Right lobe of liver (tissue), 6 donors: ENCODE measurements at regions not wholly inside any gene's neighbourhood (a gene's known extent, or its start where the extent isn't known, plus 50 kb on each side); places are given as distances from the start of the nearest gene placed in this dataset.
A peak's percentile ranks its signal among the peaks of the same experiment; 100 is the strongest.

Experiments
- ATAC-seq, 4 donors: fragments of 200-7000 bp; cut with Tn5 transposase; one replicate each; pipeline ENCODE4 v1.9.1; 2020; ENCODE audit warnings: mild to moderate bottlenecking in 4 of 4, moderate library complexity in 4 of 4
- DNase-seq, 3 donors: peaks; one replicate each; pipeline ENCODE4 v3.0.0-alpha.2; 2020
- H3K27ac ChIP-seq, 3 donors: fragments of 200-600 bp; one replicate each; pipeline ENCODE4 v1.8.0; 2022
- H3K27me3 ChIP-seq, 2 donors: fragments of 200-600 bp; one replicate each; pipeline ENCODE4 v1.8.0; 2022
- H3K36me3 ChIP-seq, 4 donors: fragments of 200-600 bp; sonication (generic) in 1 of 4; one replicate each; pipeline versions ENCODE4 v1.5.1 to v1.8.0; 2017 to 2022; ENCODE audit warnings: control low read depth in 1 of 4
- H3K4me1 ChIP-seq, 4 donors: fragments of 200-600 bp; sonication (generic) in 1 of 4; one replicate each; pipeline versions ENCODE4 v1.5.1 to v1.8.0; 2017 to 2022; ENCODE audit warnings: control low read depth in 1 of 4
- H3K4me3 ChIP-seq, 3 donors: fragments of 200-600 bp; one replicate each; pipeline ENCODE4 v1.8.0; 2022
- H3K9me3 ChIP-seq, 4 donors: fragments of 200-600 bp; sonication (generic) in 1 of 4; one replicate each; pipeline versions ENCODE4 v1.5.1 to v1.8.0; 2017 to 2022; ENCODE audit warnings: control low read depth in 1 of 4
- POLR2A ChIP-seq: fragments of 450-650 bp; IDR thresholded peaks from one replicate; pipeline ENCODE4 v1.6.1; 2017; ENCODE audit warnings: antibody characterized with exemption, mild to moderate bottlenecking
- WGBS: methylation state at CpG from one replicate; pipeline ENCODE4 v1.1.6; 2018; ENCODE audit warnings: low coverage, low lambda C conversion rate; ENCODE audit not compliant: insufficient coverage; ENCODE audit errors: missing lambda C conversion rate; 5-methylcytosine and 5-hydroxymethylcytosine counted together
- intact Hi-C, 2 donors: fragments of 100-400 bp; cut with DNase I; formaldehyde crosslinking; loops; one replicate each; pipeline versions ENCODE4 v1.11.2 to v1.14.1; 2022
- TF ChIP-seq, protein P1 (sequence below), 4 donors: fragments of 200-600 bp in 3 of 4; fragments of 450-650 bp in 1 of 4; IDR thresholded peaks; one replicate each; pipeline versions ENCODE4 v1.5.1 to v1.8.0; 2016 to 2022; ENCODE audit warnings: antibody characterized with exemption in 4 of 4, mild to moderate bottlenecking in 2 of 4
- donor health status: DM: no; HTN: yes; CAD: no.
- donor health status: DM: no; HTN: no; CAD: no.
- donor health status: DM: no; HTN: no; CAD: no.
- donor health status: DM: no; HTN: yes; CAD: no.
- donor health status: DM: no; HTN: yes; CAD: no.

DNA sequence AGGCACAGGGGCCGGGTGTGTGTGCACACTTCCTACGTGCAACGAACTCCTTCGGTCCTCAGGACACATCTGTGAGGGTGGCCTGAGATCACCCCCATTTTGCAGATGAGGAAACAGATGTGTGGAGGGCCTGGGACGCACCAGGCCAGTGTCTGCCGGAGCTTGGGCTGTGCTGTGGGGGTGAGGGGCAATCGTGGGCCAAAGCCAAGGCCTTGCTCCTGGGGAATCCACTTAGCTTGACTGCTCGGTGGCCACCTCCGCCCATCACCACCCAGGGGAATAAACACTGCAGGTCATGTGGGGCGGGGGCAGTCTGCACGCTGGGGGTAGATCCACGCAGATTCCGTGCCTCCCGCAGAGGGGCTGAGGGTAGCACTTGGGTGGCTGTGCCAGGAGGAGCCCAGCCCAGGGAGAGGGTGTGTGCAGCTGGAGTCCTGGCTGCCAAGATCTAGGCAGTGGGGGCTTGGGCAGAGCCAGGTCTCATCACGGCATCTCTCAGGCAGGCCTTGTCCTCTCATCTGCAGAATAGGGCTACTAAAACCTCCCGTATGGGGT, 70.8 kb upstream of the EN2 start:
- Histone ChIP-seq H3K27ac (no peak overlapping the region), H3K4me3 (no peak overlapping the region), H3K36me3 (no peaks in the 10 kb centered on the region), H3K9me3 (no peaks in the 10 kb centered on the region), H3K4me1 (peaks cover 0 to 4% (median 2%) of the 10 kb centered on the region in 4 donors), H3K27me3 (peaks cover 0 to 8% of the 10 kb centered on the region in 2 donors)
- intact Hi-C loops = no loop called here
- ATAC-seq (no peak), DNase-seq (peak in 1 of 3 donors; percentile 46)
- TF ChIP-seq, protein P1, sequence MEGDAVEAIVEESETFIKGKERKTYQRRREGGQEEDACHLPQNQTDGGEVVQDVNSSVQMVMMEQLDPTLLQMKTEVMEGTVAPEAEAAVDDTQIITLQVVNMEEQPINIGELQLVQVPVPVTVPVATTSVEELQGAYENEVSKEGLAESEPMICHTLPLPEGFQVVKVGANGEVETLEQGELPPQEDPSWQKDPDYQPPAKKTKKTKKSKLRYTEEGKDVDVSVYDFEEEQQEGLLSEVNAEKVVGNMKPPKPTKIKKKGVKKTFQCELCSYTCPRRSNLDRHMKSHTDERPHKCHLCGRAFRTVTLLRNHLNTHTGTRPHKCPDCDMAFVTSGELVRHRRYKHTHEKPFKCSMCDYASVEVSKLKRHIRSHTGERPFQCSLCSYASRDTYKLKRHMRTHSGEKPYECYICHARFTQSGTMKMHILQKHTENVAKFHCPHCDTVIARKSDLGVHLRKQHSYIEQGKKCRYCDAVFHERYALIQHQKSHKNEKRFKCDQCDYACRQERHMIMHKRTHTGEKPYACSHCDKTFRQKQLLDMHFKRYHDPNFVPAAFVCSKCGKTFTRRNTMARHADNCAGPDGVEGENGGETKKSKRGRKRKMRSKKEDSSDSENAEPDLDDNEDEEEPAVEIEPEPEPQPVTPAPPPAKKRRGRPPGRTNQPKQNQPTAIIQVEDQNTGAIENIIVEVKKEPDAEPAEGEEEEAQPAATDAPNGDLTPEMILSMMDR (IDR thresholded peaks at IDR 0.05) = no peak
- 66% methylated on average over 2 of the region's 16 CpGs for WGBS

DNA sequence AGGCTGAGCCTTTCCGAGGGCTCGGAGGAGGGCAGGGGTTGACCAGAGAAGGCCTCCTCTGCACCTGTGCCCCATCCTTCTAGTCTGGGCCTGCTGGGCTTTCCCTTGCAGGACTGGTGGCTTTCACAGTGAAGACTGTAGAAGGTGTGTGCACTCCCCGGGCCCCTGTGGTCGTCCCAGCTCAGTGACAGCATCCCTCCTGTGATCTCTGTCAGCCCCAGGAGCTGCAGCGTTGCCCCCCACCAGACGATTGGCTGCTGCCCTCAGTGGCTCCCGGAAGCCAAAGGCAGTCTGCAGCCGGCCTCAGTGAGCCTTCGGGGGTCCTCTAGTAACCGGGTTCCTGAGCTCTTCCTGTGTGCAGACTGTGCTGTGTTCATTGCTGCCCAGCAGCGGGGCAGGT, 69.4 kb upstream of the EN2 start:
- Histone ChIP-seq H3K4me3 (no peak overlapping the region), H3K27ac (no peak overlapping the region), H3K27me3 (no peaks in the 10 kb centered on the region), H3K9me3 (no peaks in the 10 kb centered on the region), H3K4me1 (no peaks in the 10 kb centered on the region), H3K36me3 (no peaks in the 10 kb centered on the region)
- no peak for ATAC-seq
- no peak for DNase-seq
- 35% methylated on average over 2 of the region's 11 CpGs for WGBS
- intact Hi-C loops = no loop called here
- TF ChIP-seq, protein P1 (IDR thresholded peaks at IDR 0.05) = no peak
- TF ChIP-seq POLR2A = no peak

- TF ChIP-seq POLR2A = no peak
- TF ChIP-seq, protein P1 (IDR thresholded peaks at IDR 0.05) = no peak
- no peaks in the 10 kb centered on the region for H3K9me3 ChIP-seq
- no peaks in the 10 kb centered on the region for H3K4me1 ChIP-seq
- DNase-seq (no peak), ATAC-seq (no peak)
- 52% methylated on average over 3 of the region's 8 CpGs for WGBS
- intact Hi-C loops = no loop called here
- H3K4me3 ChIP-seq = no peak overlapping the region
- H3K27ac ChIP-seq = no peak overlapping the region
- no peaks in the 10 kb centered on the region for H3K27me3 ChIP-seq
- H3K36me3 ChIP-seq = no peaks in the 10 kb centered on the region
These were observed 66.5 kb upstream of the EN2 start for GRCh38 chr7:155391414-155391813.

DNA sequence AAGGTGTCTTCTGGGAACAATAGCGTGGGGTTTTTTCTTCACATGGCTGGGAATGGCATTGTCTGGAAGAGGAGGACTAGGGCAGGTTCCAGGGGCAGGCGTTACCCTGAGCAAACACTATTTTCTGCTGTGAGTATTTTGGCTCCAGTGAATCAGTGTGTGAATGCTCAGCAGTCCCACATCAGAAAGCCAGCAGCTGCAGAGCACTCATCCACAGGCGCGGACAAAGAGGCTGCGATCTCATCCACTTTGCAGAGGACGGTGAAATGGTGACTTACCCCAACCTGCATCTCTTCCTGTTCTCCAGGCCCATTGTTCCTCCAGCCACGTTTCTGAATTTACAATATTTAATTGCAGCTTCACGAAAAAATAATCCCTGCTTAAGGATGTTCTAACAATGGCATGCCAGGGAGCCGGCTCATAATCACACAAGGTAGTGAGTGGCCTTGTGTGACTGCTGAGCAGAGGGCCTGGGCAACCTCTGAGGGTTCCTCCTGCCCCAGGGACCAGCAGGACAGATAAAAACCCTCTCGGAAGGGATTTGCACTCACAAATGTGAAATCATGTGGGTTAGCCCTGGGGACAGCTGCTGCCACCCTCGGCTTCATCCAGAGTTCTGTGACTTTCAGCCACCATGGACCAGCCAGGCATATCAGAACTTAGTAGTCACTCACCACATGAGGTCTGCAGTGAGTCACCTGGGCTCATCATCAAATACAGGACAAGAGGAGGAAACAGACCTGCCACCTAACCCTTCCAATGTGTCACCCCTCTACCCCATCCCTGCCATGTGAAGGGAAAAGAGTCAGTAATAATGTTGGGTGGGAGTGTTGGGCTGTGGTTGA, 65.0 kb upstream of the EN2 start:
- intact Hi-C loops = no loop called here
- TF ChIP-seq POLR2A = no peak
- TF ChIP-seq, protein P1 (IDR thresholded peaks at IDR 0.05) = no peak
- H3K4me1 ChIP-seq = no peaks in the 10 kb centered on the region
- no peaks in the 10 kb centered on the region for H3K9me3 ChIP-seq
- H3K27me3 ChIP-seq = no peaks in the 10 kb centered on the region
- no peak overlapping the region for H3K27ac ChIP-seq
- no peak overlapping the region for H3K4me3 ChIP-seq
- WGBS = 69% methylated on average over 7 of the region's 11 CpGs
- no peaks in the 10 kb centered on the region for H3K36me3 ChIP-seq
- peak in 1 of 4 donors; percentile 43 for ATAC-seq
- DNase-seq = peak in 1 of 3 donors; percentile 23
